ENCODE measurements at regions not wholly inside any gene's neighbourhood (a gene's known extent, or its start where the extent isn't known, plus 50 kb on each side); places are given as distances from the start of the nearest gene placed in this dataset.

DNA sequence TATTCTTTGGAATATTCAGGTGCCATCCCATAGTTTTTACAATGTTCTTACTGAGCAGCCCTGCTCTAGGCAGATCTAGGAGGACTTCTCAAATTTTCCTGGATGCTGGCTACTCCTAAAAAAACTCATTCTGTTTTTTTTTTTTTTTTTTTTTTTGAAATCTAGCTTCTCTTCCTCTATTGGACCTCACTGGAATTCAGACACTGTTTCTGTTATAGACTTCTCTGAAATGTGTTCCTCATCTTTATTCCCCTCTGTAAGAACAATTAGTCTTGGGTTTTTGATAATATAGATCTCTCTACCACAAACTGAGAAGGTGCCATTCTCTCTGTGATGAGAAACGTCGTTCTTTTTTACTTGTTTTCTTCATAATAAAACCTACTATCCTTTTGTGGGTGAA, 115.3 kb upstream of the CCND2 start:
- no peak overlapping the region for H3K4me3 ChIP-seq (replicated peaks in 1 of 3; ENCODE audit: insufficient read depth in 1 of 3, low read depth in 1 of 3, low read length in 3 of 3)
- no peaks in the 10 kb centered on the region for H3K36me3 ChIP-seq (ENCODE audit: control insufficient read depth in 2 of 2, extremely low read depth in 1 of 2, insufficient read depth in 2 of 2, low read length in 2 of 2)
- intact Hi-C loops (cut with micrococcal nuclease), result no loop called here
- FAIRE-seq, result no peak
- no TSS peak for BruUV-seq (replicated peaks)
- CTCF ChIA-PET, result no interaction called here
- no peaks in the 10 kb centered on the region for H3K79me2 ChIP-seq (ENCODE audit: control insufficient read depth, insufficient read depth, low read length)
- H4K20me1 ChIP-seq (replicated peaks; ENCODE audit: control insufficient read depth, extremely low read depth, insufficient read depth, low read length), result no peaks in the 10 kb centered on the region
- no peak for TF ChIP-seq JUN (IDR thresholded peaks at IDR 0.05; ENCODE audit: borderline replicate concordance, insufficient read depth, insufficient read length, low read depth)
- no peak for TF ChIP-seq EZH2 (IDR thresholded peaks at IDR 0.05; ENCODE audit: borderline replicate concordance, low read depth, low read length, severe bottlenecking)
- no peak for TF ChIP-seq POLR2AphosphoS5 (IDR thresholded peaks at IDR 0.05; ENCODE audit: insufficient read depth, low read depth, low read length)
- TF ChIP-seq, protein P1, sequence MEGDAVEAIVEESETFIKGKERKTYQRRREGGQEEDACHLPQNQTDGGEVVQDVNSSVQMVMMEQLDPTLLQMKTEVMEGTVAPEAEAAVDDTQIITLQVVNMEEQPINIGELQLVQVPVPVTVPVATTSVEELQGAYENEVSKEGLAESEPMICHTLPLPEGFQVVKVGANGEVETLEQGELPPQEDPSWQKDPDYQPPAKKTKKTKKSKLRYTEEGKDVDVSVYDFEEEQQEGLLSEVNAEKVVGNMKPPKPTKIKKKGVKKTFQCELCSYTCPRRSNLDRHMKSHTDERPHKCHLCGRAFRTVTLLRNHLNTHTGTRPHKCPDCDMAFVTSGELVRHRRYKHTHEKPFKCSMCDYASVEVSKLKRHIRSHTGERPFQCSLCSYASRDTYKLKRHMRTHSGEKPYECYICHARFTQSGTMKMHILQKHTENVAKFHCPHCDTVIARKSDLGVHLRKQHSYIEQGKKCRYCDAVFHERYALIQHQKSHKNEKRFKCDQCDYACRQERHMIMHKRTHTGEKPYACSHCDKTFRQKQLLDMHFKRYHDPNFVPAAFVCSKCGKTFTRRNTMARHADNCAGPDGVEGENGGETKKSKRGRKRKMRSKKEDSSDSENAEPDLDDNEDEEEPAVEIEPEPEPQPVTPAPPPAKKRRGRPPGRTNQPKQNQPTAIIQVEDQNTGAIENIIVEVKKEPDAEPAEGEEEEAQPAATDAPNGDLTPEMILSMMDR (IDR thresholded peaks at IDR 0.05; ENCODE audit: extremely low read depth in 1 of 2, insufficient read depth in 1 of 2, low read depth in 1 of 2, low read length in 2 of 2), result no peak
- TF ChIP-seq FOS (IDR thresholded peaks at IDR 0.05; ENCODE audit: borderline replicate concordance, insufficient read depth, low read length), result no peak
- TF ChIP-seq, protein P2, sequence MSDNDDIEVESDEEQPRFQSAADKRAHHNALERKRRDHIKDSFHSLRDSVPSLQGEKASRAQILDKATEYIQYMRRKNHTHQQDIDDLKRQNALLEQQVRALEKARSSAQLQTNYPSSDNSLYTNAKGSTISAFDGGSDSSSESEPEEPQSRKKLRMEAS (IDR thresholded peaks at IDR 0.05; ENCODE audit: insufficient read depth, insufficient read length), result no peak
- no peak for TF ChIP-seq GATA2 (IDR thresholded peaks at IDR 0.05; ENCODE audit: insufficient read depth, insufficient read length, low read depth, low read length)
- TF ChIP-seq MYC (IDR thresholded peaks at IDR 0.05; ENCODE audit: low read depth, low read length), result no peak
- no peak for TF ChIP-seq POLR2A (IDR thresholded peaks at IDR 0.05; ENCODE audit: low read depth, low read length)
- no peak overlapping the region for H3K27ac ChIP-seq (ENCODE audit: insufficient read depth, low read depth, low read length)
- no peak for DNase-seq (ENCODE audit: low read depth, low spot score)
- H3K4me1 ChIP-seq (ENCODE audit: control insufficient read depth, extremely low read depth, insufficient read depth, low read length), result no peaks in the 10 kb centered on the region
- H3K9me3 ChIP-seq (replicated peaks; ENCODE audit: control insufficient read depth, insufficient read depth, low read length), result no peaks in the 10 kb centered on the region
- dilution Hi-C loops (cut with MboI; ENCODE audit: extremely low pct_ligation_motif_present, low sequenced_read_pairs), result no loop called here
- POLR2A ChIA-PET, result no interaction called here
- no peak overlapping the region for H3K4me2 ChIP-seq (ENCODE audit: insufficient read depth, low read length)
- no peaks in the 10 kb centered on the region for H3K9me1 ChIP-seq (replicated peaks; ENCODE audit: control insufficient read depth, extremely low read depth, insufficient read depth, low read length)
- H3K27me3 ChIP-seq (ENCODE audit: control insufficient read depth in 2 of 2, insufficient read depth in 2 of 2, low read length in 2 of 2), result no peaks in the 10 kb centered on the region
- H3K9ac ChIP-seq (replicated peaks; ENCODE audit: extremely low read depth, insufficient read depth, low read length), result no peak overlapping the region
- no peak overlapping the region for H2AFZ ChIP-seq (ENCODE audit: low read depth, low read length)

Measured in endothelial cell of umbilical vein (primary cell).